DOHH2 (cell line): ENCODE measurements at regions not wholly inside any gene's neighbourhood (a gene's known extent, or its start where the extent isn't known, plus 50 kb on each side); places are given as distances from the start of the nearest gene placed in this dataset.

Experiments
- H3F3A ChIP-seq: fragments of 200-600 bp; sonication (generic), shearing (Covaris generic); 2 replicates; pipeline ENCODE4 v1.6.0; 2016; ENCODE audit warnings: antibody characterized with exemption, mild to moderate bottlenecking; ENCODE audit not compliant: control insufficient read depth, insufficient read depth
- H3K27ac ChIP-seq: fragments of 200-600 bp; sonication (generic); 2 replicates; pipeline ENCODE4 v1.5.1; 2014; ENCODE audit warnings: low read depth, mild to moderate bottlenecking, low read length, moderate library complexity
- H3K27me3 ChIP-seq: fragments of 200-600 bp; sonication (generic); 2 replicates; pipeline ENCODE4 v1.6.1; 2014; ENCODE audit warnings: mild to moderate bottlenecking, low read length, mixed read lengths; ENCODE audit not compliant: control insufficient read depth
- H3K36me3 ChIP-seq: fragments of 200-600 bp; sonication (generic); 2 replicates; pipeline ENCODE4 v1.6.1; 2014; ENCODE audit warnings: mild to moderate bottlenecking, low read length, moderate library complexity, mixed read lengths; ENCODE audit not compliant: control insufficient read depth
- H3K4me1 ChIP-seq: fragments of 200-600 bp; sonication (generic); 2 replicates; pipeline ENCODE4 v1.6.1; 2014; ENCODE audit warnings: mild to moderate bottlenecking, low read length, mixed read lengths; ENCODE audit not compliant: control insufficient read depth
- H3K4me2 ChIP-seq: fragments of 200-600 bp; sonication (generic); 2 replicates; pipeline ENCODE4 v1.6.0; 2014; ENCODE audit warnings: mild to moderate bottlenecking, low read length, moderate library complexity
- H3K4me3 ChIP-seq: fragments of 200-600 bp; sonication (generic); 2 replicates; pipeline ENCODE4 v1.5.1; 2014; ENCODE audit warnings: mild to moderate bottlenecking, low read length, mixed read lengths
- H3K79me2 ChIP-seq: fragments of 200-600 bp; sonication (generic); 2 replicates; pipeline ENCODE4 v1.6.1; 2014; ENCODE audit warnings: mild to moderate bottlenecking, low read length, mixed read lengths; ENCODE audit not compliant: control insufficient read depth
- H3K9me2 ChIP-seq: fragments of 200-600 bp; sonication (generic); replicated peaks from 2 replicates; pipeline ENCODE4 v1.6.1; 2014; ENCODE audit warnings: mild to moderate bottlenecking, low read length, mixed read lengths; ENCODE audit not compliant: control insufficient read depth
- H3K9me3 ChIP-seq: fragments of 200-600 bp; sonication (generic); 2 replicates; pipeline ENCODE4 v1.6.1; 2014; ENCODE audit warnings: antibody characterized with exemption, low read length, mixed read lengths; ENCODE audit not compliant: control insufficient read depth, insufficient read depth
- H4K20me1 ChIP-seq: fragments of 200-600 bp; sonication (generic); 2 replicates; pipeline ENCODE4 v1.6.0; 2014; ENCODE audit warnings: low read depth, mild to moderate bottlenecking, antibody characterized with exemption, low read length, moderate library complexity; ENCODE audit not compliant: control insufficient read depth, insufficient read depth
- CTCF ChIP-seq: fragments of 200-600 bp; sonication (generic); IDR thresholded peaks from one replicate; pipeline ENCODE4 v1.5.1; 2014; ENCODE audit warnings: antibody characterized with exemption, mild to moderate bottlenecking, low read depth, low read length; ENCODE audit not compliant: poor library complexity, severe bottlenecking
- EZH2phosphoT487 ChIP-seq: fragments of 200-600 bp; sonication (generic); IDR thresholded peaks from 2 replicates; pipeline ENCODE4 v1.6.1; 2017; ENCODE audit warnings: borderline replicate concordance, mild to moderate bottlenecking, antibody characterized with exemption, low read length, moderate library complexity, mixed read lengths

DNA sequence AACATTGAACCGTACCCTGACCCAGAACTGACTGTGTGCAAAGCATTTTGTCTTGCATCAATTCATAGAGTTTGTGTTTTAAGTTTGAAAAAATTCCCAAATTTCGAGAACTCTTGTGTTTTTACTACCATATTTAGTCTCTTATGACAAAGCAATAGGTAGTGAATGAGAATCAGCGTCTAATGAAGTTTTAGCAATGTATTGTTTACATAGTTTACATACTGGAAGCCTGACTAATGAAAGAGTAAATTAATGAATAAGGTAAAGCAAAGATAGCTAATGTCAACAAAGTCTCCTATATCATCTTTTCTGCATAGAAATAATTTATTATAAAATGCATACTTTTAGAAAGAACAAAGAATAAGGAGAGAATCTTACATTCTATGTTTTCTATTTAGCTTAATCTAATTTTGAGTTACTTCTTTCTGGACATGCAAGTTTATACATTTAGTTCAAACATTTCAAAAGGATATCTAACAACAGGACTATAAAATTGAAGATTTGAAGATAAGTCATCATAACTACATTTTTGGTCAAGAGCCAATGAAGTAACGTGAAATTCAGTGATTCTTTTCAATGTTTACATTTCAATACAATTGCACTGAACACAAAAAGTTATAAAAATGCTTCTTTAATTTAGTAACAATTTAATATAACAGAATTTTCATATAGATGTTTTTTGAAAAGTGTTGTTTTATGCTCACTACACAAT, 1943.7 kb downstream of the NCAM2 start:
- H3K27me3 ChIP-seq = no peaks in the 10 kb centered on the region
- no peaks in the 10 kb centered on the region for H3K4me1 ChIP-seq
- H3K4me2 ChIP-seq = no peak overlapping the region
- no peaks in the 10 kb centered on the region for H3K9me3 ChIP-seq
- no peaks in the 10 kb centered on the region for H3F3A ChIP-seq
- H3K4me3 ChIP-seq = no peak overlapping the region
- H3K79me2 ChIP-seq = no peaks in the 10 kb centered on the region
- H3K36me3 ChIP-seq = no peaks in the 10 kb centered on the region
- H4K20me1 ChIP-seq = no peaks in the 10 kb centered on the region
- H3K9me2 ChIP-seq = no peaks in the 10 kb centered on the region
- TF ChIP-seq EZH2phosphoT487 (no peak), CTCF (no peak)
- H3K27ac ChIP-seq = no peak overlapping the region

- no peak overlapping the region for H3K4me2 ChIP-seq
- no peaks in the 10 kb centered on the region for H3K79me2 ChIP-seq
- H3K36me3 ChIP-seq = no peaks in the 10 kb centered on the region
- no peak overlapping the region for H3K27ac ChIP-seq
- no peak overlapping the region for H3K4me3 ChIP-seq
- H3K9me3 ChIP-seq = no peaks in the 10 kb centered on the region; the same call in 1 of the 2 replicates
- H3K9me2 ChIP-seq = no peaks in the 10 kb centered on the region
- H3F3A ChIP-seq = no peaks in the 10 kb centered on the region
- TF ChIP-seq EZH2phosphoT487 (no peak), CTCF (no peak)
- H4K20me1 ChIP-seq = no peaks in the 10 kb centered on the region
- H3K27me3 ChIP-seq = no peaks in the 10 kb centered on the region
- H3K4me1 ChIP-seq = no peaks in the 10 kb centered on the region
Observed at GRCh38 chr21:22955559-22955958, 1957.3 kb downstream of the NCAM2 start.

GRCh38 chr21:22961258-22961657, 1963.0 kb downstream of the NCAM2 start:
- Histone ChIP-seq H3K4me2 (no peak overlapping the region), H3K79me2 (no peaks in the 10 kb centered on the region), H3K36me3 (no peaks in the 10 kb centered on the region), H3K27me3 (no peaks in the 10 kb centered on the region), H3K4me3 (no peak overlapping the region), H4K20me1 (no peaks in the 10 kb centered on the region), H3K9me3 (no peaks in the 10 kb centered on the region; the same call in 1 of the 2 replicates), H3K27ac (no peak overlapping the region), H3F3A (no peaks in the 10 kb centered on the region), H3K9me2 (no peaks in the 10 kb centered on the region), H3K4me1 (no peaks in the 10 kb centered on the region)
- TF ChIP-seq EZH2phosphoT487 (no peak), CTCF (no peak)
